ENCODE measurements at regions not wholly inside any gene's neighbourhood (a gene's known extent, or its start where the extent isn't known, plus 50 kb on each side); places are given as distances from the start of the nearest gene placed in this dataset.

DNA sequence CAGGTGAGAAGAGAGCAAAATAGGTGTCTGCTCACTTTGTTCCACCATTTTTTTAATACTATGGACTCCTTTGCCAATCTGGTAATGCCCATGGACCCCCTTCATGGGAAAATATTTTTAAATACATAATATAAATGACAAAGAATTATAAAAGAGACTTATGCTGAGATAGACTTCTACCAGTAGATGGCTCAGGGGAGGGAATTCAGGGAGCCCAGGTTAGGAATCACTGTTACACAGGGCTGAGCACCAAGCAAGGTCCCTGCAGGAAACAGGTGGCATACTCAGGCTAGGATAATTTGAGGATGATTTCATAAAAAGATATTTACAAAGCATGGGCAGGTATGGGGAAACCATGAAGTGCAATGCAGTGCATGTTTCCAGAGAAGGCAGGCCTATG lies 525.9 kb downstream of the FGF9 start:
- H4K20me1 ChIP-seq (ENCODE audit: insufficient read depth, low read length), result no peaks in the 10 kb centered on the region
- no peaks in the 10 kb centered on the region for H3K36me3 ChIP-seq (ENCODE audit: insufficient read depth, low read length)
- TF ChIP-seq, protein P1, sequence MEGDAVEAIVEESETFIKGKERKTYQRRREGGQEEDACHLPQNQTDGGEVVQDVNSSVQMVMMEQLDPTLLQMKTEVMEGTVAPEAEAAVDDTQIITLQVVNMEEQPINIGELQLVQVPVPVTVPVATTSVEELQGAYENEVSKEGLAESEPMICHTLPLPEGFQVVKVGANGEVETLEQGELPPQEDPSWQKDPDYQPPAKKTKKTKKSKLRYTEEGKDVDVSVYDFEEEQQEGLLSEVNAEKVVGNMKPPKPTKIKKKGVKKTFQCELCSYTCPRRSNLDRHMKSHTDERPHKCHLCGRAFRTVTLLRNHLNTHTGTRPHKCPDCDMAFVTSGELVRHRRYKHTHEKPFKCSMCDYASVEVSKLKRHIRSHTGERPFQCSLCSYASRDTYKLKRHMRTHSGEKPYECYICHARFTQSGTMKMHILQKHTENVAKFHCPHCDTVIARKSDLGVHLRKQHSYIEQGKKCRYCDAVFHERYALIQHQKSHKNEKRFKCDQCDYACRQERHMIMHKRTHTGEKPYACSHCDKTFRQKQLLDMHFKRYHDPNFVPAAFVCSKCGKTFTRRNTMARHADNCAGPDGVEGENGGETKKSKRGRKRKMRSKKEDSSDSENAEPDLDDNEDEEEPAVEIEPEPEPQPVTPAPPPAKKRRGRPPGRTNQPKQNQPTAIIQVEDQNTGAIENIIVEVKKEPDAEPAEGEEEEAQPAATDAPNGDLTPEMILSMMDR (IDR thresholded peaks at IDR 0.05; ENCODE audit: low read length), result no peak
- TF ChIP-seq EZH2 (IDR thresholded peaks at IDR 0.05; ENCODE audit: borderline replicate concordance, low read length), result no peak
- no peaks in the 10 kb centered on the region for H3K27me3 ChIP-seq (ENCODE audit: insufficient read depth, low read length)
- H3K4me3 ChIP-seq (ENCODE audit: low read depth, low read length, poor library complexity, severe bottlenecking), result no peak overlapping the region
- no peaks in the 10 kb centered on the region for H3K79me2 ChIP-seq (ENCODE audit: insufficient read depth, low read length)
- no peaks in the 10 kb centered on the region for H3K4me1 ChIP-seq (ENCODE audit: insufficient read depth, low read length, severe bottlenecking)
- H3K9ac ChIP-seq (ENCODE audit: low read length), result no peak overlapping the region
- H3K9me3 ChIP-seq (ENCODE audit: low read length), result no peaks in the 10 kb centered on the region
- H3F3A ChIP-seq (ENCODE audit: insufficient read depth, low read length), result no peaks in the 10 kb centered on the region
- no peak overlapping the region for H2AFZ ChIP-seq (ENCODE audit: low read length)
- no peak overlapping the region for H3K27ac ChIP-seq (ENCODE audit: low read depth, low read length, poor library complexity, severe bottlenecking)
- H3K4me2 ChIP-seq (ENCODE audit: low read length), result no peak overlapping the region
- no peaks in the 10 kb centered on the region for H3K9me2 ChIP-seq (ENCODE audit: low read depth, low read length)

DNA sequence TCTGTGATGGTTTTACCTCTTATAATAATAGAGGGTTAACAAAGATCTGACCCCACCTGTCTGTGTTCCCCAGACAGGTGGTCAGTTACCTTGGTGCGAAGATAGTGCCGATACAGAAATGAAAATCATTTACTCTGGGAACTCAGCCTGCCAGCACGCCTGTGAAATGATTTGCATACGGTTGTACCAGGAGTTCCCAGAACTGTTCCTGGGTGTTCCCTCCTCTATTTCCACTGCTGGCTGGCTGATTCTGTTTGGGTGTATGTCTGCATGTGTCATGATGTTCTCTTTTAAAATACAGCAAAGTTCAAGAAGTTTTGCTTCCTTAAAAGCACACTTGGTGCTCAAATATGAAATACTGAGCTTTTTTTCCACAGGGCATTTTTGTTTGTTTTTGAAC lies 527.1 kb downstream of the FGF9 start:
- H3K4me1 ChIP-seq (ENCODE audit: insufficient read depth, low read length, severe bottlenecking), result no peaks in the 10 kb centered on the region
- H3K4me3 ChIP-seq (ENCODE audit: low read depth, low read length, poor library complexity, severe bottlenecking), result no peak overlapping the region
- H3K36me3 ChIP-seq (ENCODE audit: insufficient read depth, low read length), result no peaks in the 10 kb centered on the region
- H3K9me2 ChIP-seq (ENCODE audit: low read depth, low read length), result no peaks in the 10 kb centered on the region
- H3F3A ChIP-seq (ENCODE audit: insufficient read depth, low read length), result no peaks in the 10 kb centered on the region
- H3K79me2 ChIP-seq (ENCODE audit: insufficient read depth, low read length), result no peaks in the 10 kb centered on the region
- no peak for TF ChIP-seq EZH2 (IDR thresholded peaks at IDR 0.05; ENCODE audit: borderline replicate concordance, low read length)
- TF ChIP-seq, protein P1 (IDR thresholded peaks at IDR 0.05; ENCODE audit: low read length), result no peak
- H2AFZ ChIP-seq (ENCODE audit: low read length), result no peak overlapping the region
- H3K9me3 ChIP-seq (ENCODE audit: low read length), result no peaks in the 10 kb centered on the region
- no peak overlapping the region for H3K4me2 ChIP-seq (ENCODE audit: low read length)
- no peak overlapping the region for H3K27ac ChIP-seq (ENCODE audit: low read depth, low read length, poor library complexity, severe bottlenecking)
- no peaks in the 10 kb centered on the region for H3K27me3 ChIP-seq (ENCODE audit: insufficient read depth, low read length)
- H3K9ac ChIP-seq (ENCODE audit: low read length), result no peak overlapping the region
- H4K20me1 ChIP-seq (ENCODE audit: insufficient read depth, low read length), result no peaks in the 10 kb centered on the region

DNA sequence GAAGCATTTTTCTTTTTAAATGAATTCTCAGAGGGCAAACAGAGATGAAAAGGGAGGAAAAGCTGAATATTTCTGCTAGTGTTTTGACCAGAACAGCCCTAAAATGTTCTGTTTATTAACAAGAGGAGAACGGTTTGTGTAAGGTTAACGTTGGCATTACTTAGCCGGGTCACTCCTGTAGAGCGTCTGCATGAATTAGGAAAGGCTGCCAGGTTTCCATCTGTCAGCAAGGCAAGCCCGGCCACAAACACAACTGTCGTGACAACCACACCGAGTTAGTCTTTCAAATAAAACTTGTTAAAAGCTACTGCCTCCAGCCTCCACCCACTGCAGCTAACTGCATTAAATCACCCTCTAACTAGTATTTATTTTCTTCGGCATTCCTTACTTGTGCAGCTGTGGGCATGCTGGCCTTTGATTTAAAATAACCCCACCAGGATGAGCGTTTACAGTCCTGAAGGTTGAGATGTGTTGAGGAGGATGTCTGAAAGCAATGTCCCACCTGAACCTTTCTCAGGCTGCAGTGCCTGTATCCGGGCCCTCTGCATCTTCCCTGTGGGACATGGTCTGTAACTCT lies 527.9 kb downstream of the FGF9 start:
- Histone ChIP-seq H3K79me2 (ENCODE audit: insufficient read depth, low read length) (no peaks in the 10 kb centered on the region), H3K4me2 (ENCODE audit: low read length) (no peak overlapping the region), H2AFZ (ENCODE audit: low read length) (no peak overlapping the region), H3K4me1 (ENCODE audit: insufficient read depth, low read length, severe bottlenecking) (no peaks in the 10 kb centered on the region), H4K20me1 (ENCODE audit: insufficient read depth, low read length) (no peaks in the 10 kb centered on the region), H3K36me3 (ENCODE audit: insufficient read depth, low read length) (no peaks in the 10 kb centered on the region), H3K9ac (ENCODE audit: low read length) (no peak overlapping the region), H3K9me3 (ENCODE audit: low read length) (no peaks in the 10 kb centered on the region), H3K9me2 (ENCODE audit: low read depth, low read length) (no peaks in the 10 kb centered on the region), H3K27ac (ENCODE audit: low read depth, low read length, poor library complexity, severe bottlenecking) (no peak overlapping the region), H3F3A (ENCODE audit: insufficient read depth, low read length) (no peaks in the 10 kb centered on the region), H3K27me3 (ENCODE audit: insufficient read depth, low read length) (no peaks in the 10 kb centered on the region), H3K4me3 (ENCODE audit: low read depth, low read length, poor library complexity, severe bottlenecking) (no peak overlapping the region)
- no peak for TF ChIP-seq EZH2 (IDR thresholded peaks at IDR 0.05; ENCODE audit: borderline replicate concordance, low read length)
- TF ChIP-seq, protein P1 (IDR thresholded peaks at IDR 0.05; ENCODE audit: low read length), result no peak
